KOPT-K1 (cell line): ENCODE measurements at regions not wholly inside any gene's neighbourhood (a gene's known extent, or its start where the extent isn't known, plus 50 kb on each side); places are given as distances from the start of the nearest gene placed in this dataset.

Source experiments
- H3K27ac ChIP-seq: fragments of 200-600 bp; sonication (generic); 2 replicates; pipeline ENCODE4 v1.5.1; 2016; ENCODE audit warnings: antibody characterized with exemption, mild to moderate bottlenecking, low read depth, low read length; ENCODE audit not compliant: poor library complexity, severe bottlenecking
- H3K36me3 ChIP-seq: fragments of 200-600 bp; sonication (generic); 2 replicates; pipeline ENCODE4 v1.5.1; 2017; ENCODE audit warnings: antibody characterized with exemption, mild to moderate bottlenecking, low read length, moderate library complexity; ENCODE audit not compliant: insufficient read depth
- H3K9me3 ChIP-seq: fragments of 200-600 bp; sonication (generic); 2 replicates; pipeline ENCODE4 v1.5.1; 2017; ENCODE audit warnings: antibody characterized with exemption, low read length, mild to moderate bottlenecking; ENCODE audit not compliant: insufficient read depth, poor library complexity, severe bottlenecking

- peaks cover 18% of the 10 kb centered on the region for H3K9me3 ChIP-seq
- H3K27ac ChIP-seq: no peak overlapping the region
- no peaks in the 10 kb centered on the region for H3K36me3 ChIP-seq
Observed at GRCh38 chr20:48007351-48007750, 222.1 kb upstream of the SULF2 start.

DNA sequence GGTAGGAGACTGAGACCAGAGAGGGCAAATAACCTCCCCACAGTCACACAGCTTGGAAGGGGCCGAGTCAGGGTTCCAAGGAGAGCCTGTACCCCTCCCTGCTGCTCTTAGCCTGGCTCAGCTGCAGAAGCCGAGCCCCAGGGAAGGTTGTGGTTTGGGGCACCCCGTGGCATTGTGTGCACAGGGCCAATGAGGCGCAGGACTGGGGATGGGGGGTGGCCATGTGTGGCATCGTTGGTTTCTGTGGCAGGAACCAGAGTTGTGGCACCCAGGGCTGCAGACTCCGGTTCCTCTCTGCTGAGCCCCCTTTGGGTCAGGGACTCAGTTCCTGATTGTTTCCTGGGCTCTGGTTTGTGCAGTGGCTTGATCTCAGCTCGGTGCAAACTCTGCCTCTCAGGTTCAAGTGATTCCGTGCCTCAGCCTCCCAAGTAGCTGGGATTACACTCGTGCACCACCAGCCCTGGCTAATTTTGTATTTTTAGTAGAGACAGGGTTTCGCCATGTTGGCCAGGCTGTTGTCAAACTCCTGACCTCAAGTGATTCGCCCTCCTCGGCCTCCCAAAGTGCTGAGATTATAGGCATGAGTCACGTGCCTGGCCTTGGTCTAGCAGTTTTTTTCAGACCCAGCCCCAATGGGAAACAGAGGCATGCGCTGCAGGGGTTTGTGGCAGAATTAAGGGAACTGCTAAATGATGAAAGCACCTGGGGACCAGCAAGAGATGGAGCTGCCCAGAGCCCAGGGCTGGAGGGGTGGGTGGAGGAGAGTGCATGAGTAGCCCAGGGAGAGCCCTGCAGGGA is 221.0 kb upstream of the SULF2 start:
- Histone ChIP-seq H3K36me3 (no peaks in the 10 kb centered on the region), H3K9me3 (peaks cover 18% of the 10 kb centered on the region), H3K27ac (no peak overlapping the region)

GRCh38 chr20:48003021-48003420 is 217.7 kb upstream of the SULF2 start:
- Histone ChIP-seq H3K9me3 (peaks cover 10% of the 10 kb centered on the region), H3K27ac (no peak overlapping the region), H3K36me3 (no peaks in the 10 kb centered on the region)

GRCh38 chr20:48002517-48002970 is 217.3 kb upstream of the SULF2 start:
- peaks cover 5% of the 10 kb centered on the region for H3K9me3 ChIP-seq
- H3K27ac ChIP-seq: no peak overlapping the region
- H3K36me3 ChIP-seq: no peaks in the 10 kb centered on the region

DNA sequence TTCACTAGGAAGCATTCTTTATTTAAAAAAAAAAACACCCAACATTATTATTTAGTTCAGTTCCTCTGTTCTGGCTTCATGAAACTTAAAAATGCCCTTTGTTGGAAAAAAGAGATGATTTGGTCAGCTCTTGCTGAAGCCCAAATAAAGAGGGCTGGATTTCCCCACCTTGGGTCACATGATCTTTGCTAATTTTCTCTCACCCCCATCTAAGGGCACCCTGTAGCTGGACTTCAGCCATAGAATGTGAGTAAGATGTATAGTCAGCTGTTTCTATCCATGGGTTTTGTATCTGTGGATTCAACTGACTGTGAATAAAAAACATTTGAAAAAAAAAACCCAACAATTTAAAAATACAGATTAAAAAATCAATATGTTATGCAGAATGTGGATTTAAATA is 213.9 kb upstream of the SULF2 start:
- Histone ChIP-seq H3K9me3 (no peaks in the 10 kb centered on the region), H3K36me3 (no peaks in the 10 kb centered on the region), H3K27ac (no peak overlapping the region)

GRCh38 chr20:47998736-47999135 is 213.5 kb upstream of the SULF2 start:
- H3K27ac ChIP-seq: no peak overlapping the region
- no peaks in the 10 kb centered on the region for H3K9me3 ChIP-seq
- no peaks in the 10 kb centered on the region for H3K36me3 ChIP-seq

DNA sequence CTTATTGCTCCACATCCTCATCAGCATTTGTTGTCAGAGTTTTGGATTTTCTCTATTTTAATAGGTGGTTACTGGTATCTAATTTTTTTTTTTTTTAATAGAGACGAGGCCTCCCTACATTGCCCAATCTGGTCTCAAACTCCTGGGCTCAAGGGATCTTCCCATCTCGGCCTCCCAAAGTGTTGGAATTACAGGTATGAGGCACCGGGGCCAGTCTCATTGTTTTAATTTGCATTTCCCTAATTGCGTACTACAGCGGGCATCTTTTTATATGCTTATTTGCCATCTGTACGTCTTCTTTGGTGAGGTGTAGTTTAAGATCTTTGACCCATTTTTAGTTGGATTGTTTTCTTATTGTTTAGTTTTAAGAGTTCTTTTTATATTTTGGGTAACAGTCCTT is 210.4 kb upstream of the SULF2 start:
- H3K9me3 ChIP-seq: peaks cover 2% of the 10 kb centered on the region
- H3K27ac ChIP-seq: no peak overlapping the region
- H3K36me3 ChIP-seq: no peaks in the 10 kb centered on the region

DNA sequence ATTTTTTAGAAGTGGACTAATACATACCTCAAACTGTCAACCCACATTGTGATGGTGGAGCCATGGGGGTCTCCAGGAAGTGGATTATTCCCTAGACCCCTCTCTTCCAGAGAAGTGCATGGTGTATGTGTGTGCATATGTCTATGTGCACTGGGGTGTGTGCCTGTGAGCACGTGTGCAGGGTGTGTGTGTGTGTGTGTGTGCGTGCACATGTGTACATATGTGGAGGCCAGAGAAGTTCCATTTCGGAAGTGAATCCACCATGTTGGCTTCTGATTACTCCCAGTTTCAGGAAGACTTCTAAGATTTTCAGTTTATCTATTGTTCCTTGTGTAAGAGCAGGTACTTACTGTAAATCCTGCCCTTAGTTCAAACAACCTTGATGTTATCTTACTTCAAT is 208.5 kb upstream of the SULF2 start:
- no peak overlapping the region for H3K27ac ChIP-seq
- H3K36me3 ChIP-seq: no peaks in the 10 kb centered on the region
- H3K9me3 ChIP-seq: peaks cover 2% of the 10 kb centered on the region

- no peak overlapping the region for H3K27ac ChIP-seq
- no peaks in the 10 kb centered on the region for H3K36me3 ChIP-seq
- H3K9me3 ChIP-seq: peaks cover 2% of the 10 kb centered on the region
Observed at GRCh38 chr20:47993035-47993755, 207.9 kb upstream of the SULF2 start.

DNA sequence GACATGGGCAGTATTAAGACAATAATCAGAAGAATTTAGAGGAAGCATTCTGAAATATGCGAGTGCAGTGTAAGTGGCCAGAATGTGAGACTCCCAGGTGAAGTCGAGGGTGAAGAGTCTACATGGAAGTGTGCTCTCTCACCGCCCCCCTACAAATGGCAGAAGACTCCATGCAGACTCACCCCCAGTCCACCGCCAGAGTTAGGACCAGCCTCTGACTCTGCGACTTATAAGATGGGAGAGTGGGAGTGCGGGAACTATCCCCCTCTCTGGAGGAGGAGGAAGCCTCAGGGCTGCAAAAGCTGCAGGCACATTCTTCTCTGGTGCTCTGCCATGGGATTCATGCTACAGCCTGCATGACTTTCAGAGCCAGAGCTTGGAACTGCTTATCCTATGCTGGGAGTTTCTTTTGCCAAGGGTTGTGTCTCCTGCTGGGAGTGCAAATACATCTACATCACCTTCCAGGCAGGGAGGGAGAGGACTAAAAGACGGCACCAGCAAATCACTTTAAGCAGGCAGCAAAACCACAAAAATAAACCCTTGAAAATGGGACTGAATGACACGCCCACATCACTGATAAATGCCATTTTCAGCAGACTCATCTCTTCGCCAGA is 206.7 kb upstream of the SULF2 start:
- Histone ChIP-seq H3K9me3 (peaks cover 2% of the 10 kb centered on the region), H3K36me3 (no peaks in the 10 kb centered on the region), H3K27ac (no peak overlapping the region)

DNA sequence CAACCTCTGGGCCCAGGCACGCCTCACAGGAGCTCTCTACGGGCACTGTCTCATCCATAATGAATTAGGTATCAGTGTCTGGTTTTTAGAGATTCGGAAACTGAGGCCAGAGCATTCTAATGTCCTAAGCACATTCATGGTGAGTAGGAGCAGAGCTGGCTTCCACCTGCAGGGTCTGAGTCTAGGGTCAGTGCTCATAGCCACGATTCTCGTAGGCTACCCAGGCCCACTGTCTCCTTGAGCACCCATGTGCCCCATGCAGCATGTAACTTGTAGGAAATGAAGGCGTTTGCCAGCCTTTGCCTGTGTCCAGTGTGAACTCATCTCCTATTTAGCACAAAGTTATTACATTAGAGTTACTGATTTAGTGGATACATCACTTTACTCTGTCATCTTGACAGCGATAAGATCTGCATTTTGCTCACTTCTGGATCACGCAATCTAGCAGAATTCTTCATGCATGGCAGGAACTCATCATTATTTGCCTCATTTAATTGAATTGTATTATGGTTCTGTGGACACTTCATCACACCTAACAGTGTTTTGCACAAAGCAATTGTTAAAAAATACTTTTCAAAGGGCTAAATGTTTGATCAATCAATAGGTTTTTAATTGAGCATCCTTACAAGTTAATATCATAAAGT is 205.3 kb upstream of the SULF2 start:
- Histone ChIP-seq H3K36me3 (no peaks in the 10 kb centered on the region), H3K27ac (no peak overlapping the region), H3K9me3 (peaks cover 2% of the 10 kb centered on the region)

DNA sequence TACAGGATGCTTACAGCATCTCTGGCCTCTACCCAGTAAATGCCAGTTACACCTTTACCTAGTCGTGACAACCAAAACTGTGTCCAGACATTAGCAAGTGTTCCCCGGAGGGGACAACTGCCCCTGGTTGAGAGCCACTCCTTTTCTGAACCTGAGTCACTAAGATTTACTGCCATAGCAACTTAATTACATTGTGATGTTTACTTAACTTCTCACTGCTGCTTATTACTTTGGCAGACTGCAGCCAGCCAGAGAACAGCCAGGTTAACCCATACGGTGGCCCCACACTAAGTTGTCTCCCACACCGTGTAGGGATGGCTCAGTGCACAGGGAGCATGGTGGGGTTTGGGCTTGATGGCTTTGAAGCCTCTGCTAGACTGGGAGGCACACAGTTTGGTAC is 204.7 kb upstream of the SULF2 start:
- Histone ChIP-seq H3K36me3 (no peaks in the 10 kb centered on the region), H3K9me3 (peaks cover 2% of the 10 kb centered on the region), H3K27ac (no peak overlapping the region)

- Histone ChIP-seq H3K9me3 (peaks cover 2% of the 10 kb centered on the region), H3K36me3 (no peaks in the 10 kb centered on the region), H3K27ac (no peak overlapping the region)
Observed at GRCh38 chr20:47988676-47989075, 203.4 kb upstream of the SULF2 start.

- Histone ChIP-seq H3K27ac (no peak overlapping the region), H3K9me3 (no peaks in the 10 kb centered on the region), H3K36me3 (no peaks in the 10 kb centered on the region)
Observed at GRCh38 chr20:47985092-47985850, 200.0 kb upstream of the SULF2 start.
